Kidney (tissue), 13 donors: ENCODE measurements at regions not wholly inside any gene's neighbourhood (a gene's known extent, or its start where the extent isn't known, plus 50 kb on each side); places are given as distances from the start of the nearest gene placed in this dataset.

Experiments
- DNase-seq, 5 donors: peaks; one replicate each; pipeline ENCODE4 v3.0.0-alpha.2; 2013 to 2020
- FAIRE-seq: peaks from 2 replicates; lab custom pipeline; 2012; peaks lifted over from hg19 to GRCh38; lab: Jason Lieb, UNC
- H3K27ac ChIP-seq, 2 donors: one replicate each; pipeline ENCODE4 v1.7.0; 2013; ENCODE audit warnings: low read depth in 2 of 2, low read length in 2 of 2, inconsistent platforms in 1 of 2
- H3K27me3 ChIP-seq: one replicate; pipeline ENCODE4 v1.7.1; 2013; ENCODE audit warnings: low read length, inconsistent platforms; ENCODE audit not compliant: control insufficient read depth, insufficient read depth
- H3K36me3 ChIP-seq, 3 donors: one replicate each; pipeline versions ENCODE4 v1.7.0 to v1.7.1; 2013; ENCODE audit warnings: low read length in 3 of 3, control low read depth in 1 of 3, inconsistent platforms in 1 of 3; ENCODE audit not compliant: insufficient read depth in 3 of 3, control insufficient read depth in 2 of 3
- H3K4me1 ChIP-seq, 3 donors: one replicate each; pipeline versions ENCODE4 v1.7.0 to v1.7.1; 2013; ENCODE audit warnings: low read length in 3 of 3, inconsistent platforms in 1 of 3, low read depth in 1 of 3; ENCODE audit not compliant: control insufficient read depth in 2 of 3, insufficient read depth in 2 of 3
- H3K4me3 ChIP-seq, 3 donors: one replicate each; pipeline versions ENCODE4 v1.7.0 to v1.8.1; 2013; ENCODE audit warnings: low read length in 3 of 3, control low read depth in 1 of 3, inconsistent platforms in 1 of 3
- H3K9ac ChIP-seq, 3 donors: one replicate each; pipeline versions ENCODE4 v1.7.0 to v1.7.1; 2013; ENCODE audit warnings: low read length in 3 of 3, control low read depth in 1 of 3, inconsistent platforms in 1 of 3
- H3K9me3 ChIP-seq, 3 donors: one replicate each; pipeline versions ENCODE4 v1.7.0 to v1.7.1; 2013; ENCODE audit warnings: low read length in 3 of 3, control low read depth in 1 of 3, inconsistent platforms in 1 of 3; ENCODE audit not compliant: control insufficient read depth in 2 of 3, insufficient read depth in 1 of 3
- CTCF ChIP-seq: IDR thresholded peaks from 3 replicates; pipeline ENCODE4 v1.5.1; 2012; ENCODE audit warnings: mild to moderate bottlenecking, moderate library complexity, borderline replicate concordance; ENCODE audit not compliant: insufficient read depth; ENCODE audit errors: extremely low read depth
- intact Hi-C: fragments of 100-400 bp; cut with DNase I; formaldehyde crosslinking; loops from one replicate; pipeline ENCODE4 v1.11.1; 2022
- donor health status: control.
- donor health status: control.
- donor health status: control.
- donor health status: control.
- donor health status: control.
- donor health status: DM: yes; HTN: yes; CAD: no.
- donor health status: Normal renal cell carcinoma (clear cell type).

GRCh38 chr4:156676116-156676851 lies 295.3 kb downstream of the PDGFC start:
- DNase-seq (no peak), FAIRE-seq (no peak)
- no peak for TF ChIP-seq CTCF
- Histone ChIP-seq H3K27ac (no peak overlapping the region), H3K9me3 (no peaks in the 10 kb centered on the region), H3K4me3 (no peak overlapping the region), H3K36me3 (no peaks in the 10 kb centered on the region), H3K4me1 (no peaks in the 10 kb centered on the region), H3K9ac (no peak overlapping the region), H3K27me3 (no peaks in the 10 kb centered on the region)
- intact Hi-C loops = no loop called here

DNA sequence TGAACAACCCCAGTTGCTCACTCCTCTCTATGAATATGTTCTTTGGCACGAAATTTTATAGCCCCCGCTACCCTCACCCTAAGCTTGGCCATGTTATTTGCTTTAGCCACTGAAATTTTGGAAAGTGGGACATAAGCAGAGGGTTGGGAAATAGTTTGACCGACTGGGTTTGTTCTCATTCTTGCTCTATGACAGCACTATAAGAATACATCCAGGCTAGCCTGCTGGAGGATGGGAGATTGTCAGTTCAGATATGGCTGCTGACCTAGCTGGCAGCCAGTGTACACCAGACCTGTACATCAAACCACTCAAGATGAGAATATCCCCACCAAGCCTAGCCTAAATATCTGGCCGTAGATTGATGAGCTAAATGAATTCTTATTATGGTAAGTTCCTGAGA lies 298.1 kb downstream of the PDGFC start:
- no peaks in the 10 kb centered on the region for H3K9me3 ChIP-seq
- no peaks in the 10 kb centered on the region for H3K27me3 ChIP-seq
- no peak overlapping the region for H3K4me3 ChIP-seq
- TF ChIP-seq CTCF = no peak
- intact Hi-C loops = no loop called here
- no peak overlapping the region for H3K9ac ChIP-seq
- no peak for FAIRE-seq
- H3K36me3 ChIP-seq = no peaks in the 10 kb centered on the region
- no peak overlapping the region for H3K27ac ChIP-seq
- no peaks in the 10 kb centered on the region for H3K4me1 ChIP-seq
- DNase-seq = no peak

DNA sequence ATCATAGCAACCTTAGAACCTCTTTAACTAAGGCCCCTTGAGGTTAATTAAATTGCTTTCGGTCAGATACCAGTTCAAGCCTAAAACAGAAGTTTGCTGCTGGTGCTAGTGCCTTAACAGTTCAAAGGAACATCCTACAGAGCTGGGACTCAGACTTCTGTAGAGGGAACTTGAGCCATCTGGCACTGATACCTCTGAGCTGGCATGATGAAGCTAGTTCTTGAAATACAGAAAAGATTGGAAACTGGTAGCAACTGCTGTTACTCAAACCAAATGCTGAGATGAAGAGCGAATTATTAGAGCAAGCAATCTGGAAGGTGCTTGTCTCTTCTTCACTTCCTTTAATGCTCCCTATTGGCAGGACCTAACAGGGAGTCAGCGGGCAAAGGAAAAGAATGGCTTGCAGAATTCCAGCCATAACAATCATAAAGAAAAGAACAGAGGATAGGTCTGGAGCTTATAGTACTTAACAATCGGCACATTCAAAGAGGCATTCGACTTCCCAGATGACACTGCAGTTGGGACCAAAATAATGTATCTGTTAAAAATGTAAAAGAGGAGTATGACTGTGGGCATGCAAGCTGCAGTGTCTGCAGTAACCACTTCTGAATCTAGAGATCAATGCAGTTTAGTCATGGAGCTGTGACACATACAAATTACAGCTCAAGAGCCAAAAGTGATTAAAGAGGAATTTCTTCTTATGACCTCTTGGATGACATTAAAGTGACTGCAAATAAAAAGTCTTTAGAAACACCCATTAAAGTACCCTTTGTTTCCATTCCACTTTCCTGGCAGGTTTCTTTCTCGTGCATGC lies 298.9 kb downstream of the PDGFC start:
- intact Hi-C loops = no loop called here
- no peak for FAIRE-seq

More for the DNA sequence above, 298.9 kb downstream of the PDGFC start:
- H3K27ac ChIP-seq = no peak overlapping the region
- no peak overlapping the region for H3K9ac ChIP-seq
- H3K4me3 ChIP-seq = no peak overlapping the region
- H3K4me1 ChIP-seq = no peaks in the 10 kb centered on the region
- DNase-seq = no peak
- no peak for TF ChIP-seq CTCF
- no peaks in the 10 kb centered on the region for H3K36me3 ChIP-seq
- no peaks in the 10 kb centered on the region for H3K9me3 ChIP-seq
- H3K27me3 ChIP-seq = no peaks in the 10 kb centered on the region
